ENCODE measurements at regions not wholly inside any gene's neighbourhood (a gene's known extent, or its start where the extent isn't known, plus 50 kb on each side); places are given as distances from the start of the nearest gene placed in this dataset.
A peak's percentile ranks its signal among the peaks of the same experiment; 100 is the strongest.

DNA sequence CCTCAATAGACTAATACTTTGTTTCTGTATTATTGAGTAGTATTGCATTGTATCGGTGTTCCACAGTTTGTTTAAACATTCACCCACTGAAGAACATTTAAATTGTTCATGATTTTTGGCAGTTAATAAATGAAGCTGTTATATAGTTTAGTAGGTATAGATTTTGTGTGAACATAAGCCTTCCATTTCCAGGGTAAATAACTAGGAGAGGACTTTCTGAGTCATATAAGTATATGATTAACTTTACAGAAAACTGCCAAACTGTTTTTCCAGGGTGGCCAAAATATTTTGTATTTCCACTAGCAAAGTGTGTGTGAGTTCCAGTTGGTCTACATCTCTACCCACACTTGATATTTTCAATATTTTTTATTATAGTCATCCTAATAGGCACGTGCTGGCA lies 70.0 kb upstream of the MLIP start:
- WGBS, 2 donors: 82 to 84% methylated on average over 2 of the region's 2 CpGs
- Histone ChIP-seq H3K9me3 (ENCODE audit: control insufficient read depth in 4 of 4, insufficient read depth in 3 of 4, low read length in 3 of 4) (no peaks in the 10 kb centered on the region), H3K27ac (ENCODE audit: low read depth in 1 of 2, low read length in 1 of 2) (peak overlapping the region in 1 of 2 donors; percentile 29), H3K36me3 (ENCODE audit: control insufficient read depth in 4 of 4, insufficient read depth in 4 of 4, low read length in 4 of 4) (no peaks in the 10 kb centered on the region), H3K9ac (ENCODE audit: insufficient read depth in 1 of 2, low read length in 2 of 2) (no peak overlapping the region), H3K27me3 (ENCODE audit: control insufficient read depth in 3 of 3, insufficient read depth in 3 of 3, low read length in 2 of 3) (no peaks in the 10 kb centered on the region), H3K4me3 (no peak overlapping the region), H3K4me1 (ENCODE audit: control insufficient read depth in 5 of 5, insufficient read depth in 5 of 5, low read length in 5 of 5) (peaks cover 0 to 18% (median 0%) of the 10 kb centered on the region in 5 donors)
- DNase-seq (no peak), ATAC-seq (ENCODE audit: insufficient read depth, low FRiP score) (no peak)
- TF ChIP-seq, protein P1, sequence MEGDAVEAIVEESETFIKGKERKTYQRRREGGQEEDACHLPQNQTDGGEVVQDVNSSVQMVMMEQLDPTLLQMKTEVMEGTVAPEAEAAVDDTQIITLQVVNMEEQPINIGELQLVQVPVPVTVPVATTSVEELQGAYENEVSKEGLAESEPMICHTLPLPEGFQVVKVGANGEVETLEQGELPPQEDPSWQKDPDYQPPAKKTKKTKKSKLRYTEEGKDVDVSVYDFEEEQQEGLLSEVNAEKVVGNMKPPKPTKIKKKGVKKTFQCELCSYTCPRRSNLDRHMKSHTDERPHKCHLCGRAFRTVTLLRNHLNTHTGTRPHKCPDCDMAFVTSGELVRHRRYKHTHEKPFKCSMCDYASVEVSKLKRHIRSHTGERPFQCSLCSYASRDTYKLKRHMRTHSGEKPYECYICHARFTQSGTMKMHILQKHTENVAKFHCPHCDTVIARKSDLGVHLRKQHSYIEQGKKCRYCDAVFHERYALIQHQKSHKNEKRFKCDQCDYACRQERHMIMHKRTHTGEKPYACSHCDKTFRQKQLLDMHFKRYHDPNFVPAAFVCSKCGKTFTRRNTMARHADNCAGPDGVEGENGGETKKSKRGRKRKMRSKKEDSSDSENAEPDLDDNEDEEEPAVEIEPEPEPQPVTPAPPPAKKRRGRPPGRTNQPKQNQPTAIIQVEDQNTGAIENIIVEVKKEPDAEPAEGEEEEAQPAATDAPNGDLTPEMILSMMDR (IDR thresholded peaks at IDR 0.05; ENCODE audit: control extremely low read depth, extremely low read depth): no peak

DNA sequence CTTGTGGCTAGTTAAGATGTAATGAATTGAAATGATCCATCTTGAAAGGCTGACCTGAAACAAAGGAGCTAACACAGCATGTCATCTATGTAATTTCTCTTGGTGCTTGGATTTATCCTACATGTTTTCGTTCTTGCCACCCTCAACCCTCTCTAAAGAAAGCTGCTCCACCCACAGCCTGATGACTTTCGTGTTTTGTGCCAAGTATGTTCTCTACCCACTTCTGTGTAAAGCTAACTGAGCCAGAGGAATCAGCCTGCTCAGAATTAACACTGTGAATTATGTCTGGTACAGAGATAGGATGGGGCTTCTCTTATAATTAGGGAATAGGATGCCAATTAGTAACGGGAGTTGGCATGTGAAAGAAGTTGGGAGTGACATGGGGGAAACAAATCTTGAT lies 67.9 kb upstream of the MLIP start:
- no peak for ATAC-seq (ENCODE audit: insufficient read depth, low FRiP score)
- TF ChIP-seq, protein P1 (IDR thresholded peaks at IDR 0.05; ENCODE audit: control extremely low read depth, extremely low read depth): no peak
- WGBS, 2 donors: 67 to 78% methylated on average over 3 of the region's 3 CpGs
- Histone ChIP-seq H3K36me3 (ENCODE audit: control insufficient read depth in 4 of 4, insufficient read depth in 4 of 4, low read length in 4 of 4) (no peaks in the 10 kb centered on the region), H3K27me3 (ENCODE audit: control insufficient read depth in 3 of 3, insufficient read depth in 3 of 3, low read length in 2 of 3) (no peaks in the 10 kb centered on the region), H3K4me3 (no peak overlapping the region), H3K27ac (ENCODE audit: low read depth in 1 of 2, low read length in 1 of 2) (peak overlapping the region in 1 of 2 donors; percentile 30), H3K9ac (ENCODE audit: insufficient read depth in 1 of 2, low read length in 2 of 2) (no peak overlapping the region), H3K9me3 (ENCODE audit: control insufficient read depth in 4 of 4, insufficient read depth in 3 of 4, low read length in 3 of 4) (no peaks in the 10 kb centered on the region), H3K4me1 (ENCODE audit: control insufficient read depth in 5 of 5, insufficient read depth in 5 of 5, low read length in 5 of 5) (peaks cover 0 to 22% (median 0%) of the 10 kb centered on the region in 5 donors)
- no peak for DNase-seq

DNA sequence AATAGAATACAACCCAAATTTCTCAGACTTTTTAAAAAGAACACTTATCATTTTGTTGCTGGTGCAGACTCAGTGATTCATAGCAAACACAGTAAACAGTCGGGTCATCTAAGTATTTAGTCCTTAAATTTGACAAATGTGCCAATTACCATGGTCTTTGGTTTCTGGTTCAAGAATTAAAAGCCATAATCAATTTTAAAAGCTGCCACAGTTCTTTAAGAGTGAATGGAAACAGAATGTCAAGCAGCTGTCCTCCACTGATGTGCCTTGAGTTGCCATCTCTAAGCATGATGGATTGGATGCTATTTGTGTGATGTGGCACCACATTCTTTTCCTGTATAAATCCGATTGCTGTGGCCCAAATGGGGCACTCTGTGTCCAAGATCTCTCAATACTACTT lies 67.2 kb upstream of the MLIP start:
- H3K4me1 ChIP-seq (ENCODE audit: control insufficient read depth in 5 of 5, insufficient read depth in 5 of 5, low read length in 5 of 5): peaks cover 0 to 26% (median 0%) of the 10 kb centered on the region in 5 donors
- no peak overlapping the region for H3K9ac ChIP-seq (ENCODE audit: insufficient read depth in 1 of 2, low read length in 2 of 2)
- WGBS, 2 donors: 65 to 81% methylated on average over 2 of the region's 2 CpGs
- no peaks in the 10 kb centered on the region for H3K36me3 ChIP-seq (ENCODE audit: control insufficient read depth in 4 of 4, insufficient read depth in 4 of 4, low read length in 4 of 4)
- no peaks in the 10 kb centered on the region for H3K9me3 ChIP-seq (ENCODE audit: control insufficient read depth in 4 of 4, insufficient read depth in 3 of 4, low read length in 3 of 4)
- TF ChIP-seq, protein P1 (IDR thresholded peaks at IDR 0.05; ENCODE audit: control extremely low read depth, extremely low read depth): no peak
- H3K27me3 ChIP-seq (ENCODE audit: control insufficient read depth in 3 of 3, insufficient read depth in 3 of 3, low read length in 2 of 3): no peaks in the 10 kb centered on the region
- ATAC-seq (ENCODE audit: insufficient read depth, low FRiP score): no peak
- DNase-seq: no peak
- no peak overlapping the region for H3K4me3 ChIP-seq
- H3K27ac ChIP-seq (ENCODE audit: low read depth in 1 of 2, low read length in 1 of 2): peak overlapping the region in 1 of 2 donors; percentile 30

DNA sequence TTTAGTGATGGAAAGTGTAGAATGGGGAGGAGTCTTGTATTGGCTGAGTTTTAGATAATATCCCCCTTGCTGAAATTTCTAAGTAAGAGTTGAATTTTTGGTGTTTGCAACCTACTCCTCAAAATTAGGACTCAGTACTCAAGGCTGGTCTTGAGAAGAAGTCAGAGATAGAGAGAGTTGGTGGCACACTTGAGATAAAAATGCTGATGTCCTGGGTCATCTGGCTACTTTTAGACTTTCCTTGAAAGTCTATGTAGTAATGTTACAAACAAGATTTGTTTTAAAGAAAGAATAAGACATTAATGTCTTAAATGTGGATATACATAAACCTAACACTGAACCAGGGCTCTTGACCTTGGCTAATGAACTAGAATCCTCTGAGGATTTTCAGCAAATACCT lies 62.5 kb upstream of the MLIP start:
- H3K27ac ChIP-seq (ENCODE audit: low read depth in 1 of 2, low read length in 1 of 2): peak overlapping the region in 1 of 2 donors; percentile 87
- DNase-seq (no peak), ATAC-seq (ENCODE audit: insufficient read depth, low FRiP score) (no peak)
- H3K9ac ChIP-seq (ENCODE audit: insufficient read depth in 1 of 2, low read length in 2 of 2): no peak overlapping the region
- no peak overlapping the region for H3K4me3 ChIP-seq
- TF ChIP-seq, protein P1 (IDR thresholded peaks at IDR 0.05; ENCODE audit: control extremely low read depth, extremely low read depth): no peak
- H3K36me3 ChIP-seq (ENCODE audit: control insufficient read depth in 4 of 4, insufficient read depth in 4 of 4, low read length in 4 of 4): no peaks in the 10 kb centered on the region
- no peaks in the 10 kb centered on the region for H3K27me3 ChIP-seq (ENCODE audit: control insufficient read depth in 3 of 3, insufficient read depth in 3 of 3, low read length in 2 of 3)
- H3K9me3 ChIP-seq (ENCODE audit: control insufficient read depth in 4 of 4, insufficient read depth in 3 of 4, low read length in 3 of 4): no peaks in the 10 kb centered on the region
- H3K4me1 ChIP-seq (ENCODE audit: control insufficient read depth in 5 of 5, insufficient read depth in 5 of 5, low read length in 5 of 5): peaks cover 0 to 26% (median 0%) of the 10 kb centered on the region in 5 donors

Data from lung (tissue), 11 donors.